VCaP (cell line): ENCODE measurements at regions not wholly inside any gene's neighbourhood (a gene's known extent, or its start where the extent isn't known, plus 50 kb on each side); places are given as distances from the start of the nearest gene placed in this dataset.

Experiments
- H3K27ac ChIP-seq: fragments of 450-650 bp; 2 replicates; pipeline ENCODE4 v1.5.1; 2017
- TF ChIP-seq, protein P1 (sequence below): fragments of 450-650 bp; conservative IDR thresholded peaks from 2 replicates; pipeline ENCODE4 v1.5.1; 2017; ENCODE audit warnings: mild to moderate bottlenecking, moderate library complexity

DNA sequence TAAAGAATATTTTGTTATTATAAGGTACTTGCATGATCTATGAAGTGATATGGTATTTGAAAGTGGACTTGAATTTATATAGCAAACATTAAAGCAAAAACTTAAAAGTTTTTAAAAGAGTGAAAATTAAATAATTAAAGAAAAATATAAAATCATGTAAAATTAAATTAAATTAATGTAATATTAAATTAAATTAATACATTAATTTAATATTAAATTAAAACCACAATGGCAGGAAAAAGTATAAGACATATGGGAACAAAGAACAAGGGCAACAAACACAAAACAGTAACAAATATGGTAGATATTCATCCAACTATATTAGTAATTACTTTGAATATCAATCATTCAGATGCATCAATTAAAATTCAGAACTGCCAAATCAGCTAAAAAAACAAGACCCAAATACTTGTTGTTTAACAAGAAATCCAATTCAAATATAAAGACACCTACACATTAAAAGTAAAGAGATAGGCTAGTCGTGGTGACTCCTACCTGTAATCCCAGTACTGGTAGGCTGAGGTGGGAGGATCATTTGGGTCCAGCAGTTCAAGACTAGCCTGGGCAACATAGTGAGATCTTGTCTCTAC is 992.2 kb upstream of the MIR17HG start:
- H3K27ac ChIP-seq: no peak overlapping the region
- TF ChIP-seq, protein P1, sequence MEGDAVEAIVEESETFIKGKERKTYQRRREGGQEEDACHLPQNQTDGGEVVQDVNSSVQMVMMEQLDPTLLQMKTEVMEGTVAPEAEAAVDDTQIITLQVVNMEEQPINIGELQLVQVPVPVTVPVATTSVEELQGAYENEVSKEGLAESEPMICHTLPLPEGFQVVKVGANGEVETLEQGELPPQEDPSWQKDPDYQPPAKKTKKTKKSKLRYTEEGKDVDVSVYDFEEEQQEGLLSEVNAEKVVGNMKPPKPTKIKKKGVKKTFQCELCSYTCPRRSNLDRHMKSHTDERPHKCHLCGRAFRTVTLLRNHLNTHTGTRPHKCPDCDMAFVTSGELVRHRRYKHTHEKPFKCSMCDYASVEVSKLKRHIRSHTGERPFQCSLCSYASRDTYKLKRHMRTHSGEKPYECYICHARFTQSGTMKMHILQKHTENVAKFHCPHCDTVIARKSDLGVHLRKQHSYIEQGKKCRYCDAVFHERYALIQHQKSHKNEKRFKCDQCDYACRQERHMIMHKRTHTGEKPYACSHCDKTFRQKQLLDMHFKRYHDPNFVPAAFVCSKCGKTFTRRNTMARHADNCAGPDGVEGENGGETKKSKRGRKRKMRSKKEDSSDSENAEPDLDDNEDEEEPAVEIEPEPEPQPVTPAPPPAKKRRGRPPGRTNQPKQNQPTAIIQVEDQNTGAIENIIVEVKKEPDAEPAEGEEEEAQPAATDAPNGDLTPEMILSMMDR: no peak

DNA sequence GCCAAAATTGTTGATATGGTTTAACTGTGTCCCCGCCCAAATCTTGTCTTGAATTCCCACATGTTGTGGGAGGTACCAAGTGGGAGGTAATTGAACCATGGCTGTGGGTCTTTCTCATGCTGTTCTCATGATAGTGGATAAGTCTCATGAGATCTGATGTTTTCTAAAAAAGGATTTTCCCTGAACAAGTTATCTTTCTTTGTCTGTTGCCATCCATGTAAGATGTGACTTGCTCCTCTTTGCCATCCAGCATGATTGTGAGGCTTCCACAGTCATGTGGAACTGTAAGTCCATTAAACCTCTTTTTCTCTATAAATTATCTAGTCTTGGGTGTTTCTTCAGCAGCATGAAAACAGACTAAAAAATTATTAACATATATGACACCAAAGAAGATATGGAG is 986.7 kb upstream of the MIR17HG start:
- TF ChIP-seq, protein P1: no peak

DNA sequence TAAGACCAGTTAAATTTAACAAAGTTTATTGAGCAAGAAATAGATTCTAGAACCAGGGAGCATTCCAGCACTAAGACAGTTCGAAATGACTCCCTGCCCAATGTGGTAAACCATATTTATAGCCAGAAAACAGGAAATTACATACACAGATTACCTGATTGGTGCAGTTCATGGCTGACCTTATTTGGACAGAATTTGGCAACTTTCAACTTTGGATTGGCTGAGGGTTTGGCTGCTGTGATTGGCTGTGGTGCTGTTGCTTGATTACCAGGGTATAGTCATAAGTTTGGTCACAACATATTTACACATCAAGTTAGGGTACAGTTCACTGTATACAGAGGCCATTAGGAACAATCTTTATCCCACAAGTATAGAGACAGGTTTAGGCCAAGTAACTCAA is 984.8 kb upstream of the MIR17HG start:
- no peak overlapping the region for H3K27ac ChIP-seq
- TF ChIP-seq, protein P1: no peak

More for the DNA sequence above, 986.7 kb upstream of the MIR17HG start:
- no peak overlapping the region for H3K27ac ChIP-seq

DNA sequence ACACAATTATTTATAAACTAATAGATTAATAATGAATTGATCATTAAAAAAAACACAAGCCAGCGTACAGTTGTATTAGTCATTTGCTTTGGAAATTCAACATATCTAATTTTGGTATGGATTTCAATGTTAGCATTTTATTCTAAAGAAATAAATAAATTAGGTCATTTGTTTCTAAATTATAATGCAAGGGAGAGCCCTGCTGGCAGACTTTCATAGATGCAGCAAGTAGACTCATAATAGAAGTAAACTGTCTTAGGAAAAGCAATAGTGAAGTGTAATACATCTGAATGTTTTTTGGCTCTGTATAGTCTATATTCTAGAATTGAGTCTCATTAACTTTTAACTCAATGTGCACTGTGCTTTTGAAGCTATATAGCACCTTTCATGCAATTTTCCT is 982.4 kb upstream of the MIR17HG start:
- H3K27ac ChIP-seq: no peak overlapping the region
- TF ChIP-seq, protein P1: peak; percentile 74

DNA sequence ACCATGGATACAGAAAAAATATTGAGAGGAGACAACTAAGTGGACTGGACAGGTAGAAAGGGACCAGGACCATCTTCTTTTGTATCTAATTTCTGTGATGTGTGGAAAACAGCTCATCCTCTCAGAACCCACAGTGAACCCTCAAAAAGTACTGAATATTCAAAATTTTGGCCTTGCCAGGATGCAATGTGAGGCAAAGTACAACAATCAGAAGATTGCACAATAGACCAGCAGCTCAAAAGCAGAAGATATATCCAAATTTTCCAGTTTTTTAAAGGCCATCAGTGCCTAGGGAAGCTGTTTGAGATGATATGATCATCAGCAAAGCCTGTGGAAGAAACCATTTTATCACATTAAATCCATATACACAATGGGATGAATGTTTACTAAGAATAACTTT is 973.3 kb upstream of the MIR17HG start:
- H3K27ac ChIP-seq: no peak overlapping the region
- TF ChIP-seq, protein P1: no peak

DNA sequence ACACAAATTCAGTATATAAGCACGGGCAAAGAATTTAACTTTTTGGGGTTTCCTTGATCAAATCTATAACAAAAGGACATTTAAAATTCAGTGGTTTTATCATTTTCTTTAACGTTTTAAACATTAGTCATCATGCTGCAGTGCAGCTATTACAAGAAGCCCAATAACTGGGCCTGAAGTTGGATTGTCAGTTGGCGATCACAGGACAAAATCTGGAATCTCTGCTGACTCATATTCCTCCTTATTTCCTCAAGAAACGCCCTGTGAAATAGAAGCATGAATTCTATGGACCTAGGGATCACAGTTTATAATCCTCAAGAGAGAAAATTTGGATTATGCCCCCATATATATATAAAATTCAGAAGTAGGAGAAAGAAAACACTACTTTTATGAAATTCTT is 971.6 kb upstream of the MIR17HG start:
- TF ChIP-seq, protein P1: no peak
- H3K27ac ChIP-seq: no peak overlapping the region

DNA sequence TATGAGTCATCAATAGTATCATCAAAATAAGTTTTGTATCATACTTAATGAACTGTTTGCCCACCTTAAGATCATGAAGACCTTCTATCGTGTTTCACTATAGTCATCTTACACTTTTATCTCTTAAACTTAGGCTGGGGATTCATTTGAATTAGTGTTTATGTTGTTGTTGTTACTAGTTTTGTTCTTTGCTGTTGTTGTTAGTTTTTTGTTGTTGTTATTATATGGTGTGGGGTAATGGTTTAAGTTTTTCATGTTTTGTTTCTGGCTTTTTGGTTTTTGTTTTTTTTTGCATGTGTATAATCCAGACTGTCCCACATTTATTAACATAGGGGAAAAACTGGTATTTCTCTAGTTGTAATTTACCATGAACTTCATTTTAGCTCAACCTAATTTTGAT is 965.1 kb upstream of the MIR17HG start:
- H3K27ac ChIP-seq: no peak overlapping the region
- TF ChIP-seq, protein P1: no peak
